Naive thymus-derived CD4-positive, alpha-beta T cell (primary cell): ENCODE measurements at regions not wholly inside any gene's neighbourhood (a gene's known extent, or its start where the extent isn't known, plus 50 kb on each side); places are given as distances from the start of the nearest gene placed in this dataset.

Source experiments
- ATAC-seq: fragments of 150-1000 bp; cut with Tn5 transposase; 2 replicates; pipeline ENCODE4 v1.10.0; 2021; ENCODE audit warnings: mild to moderate bottlenecking, moderate library complexity
- CTCF ChIA-PET: fragments of 350-600 bp; sonication (Branson Sonifier 250); formaldehyde crosslinking; loops from one replicate; lab custom pipeline; 2021; ENCODE audit warnings: antibody characterized with exemption; lab: Charles Lee
- POLR2A ChIA-PET: fragments of 350-600 bp; sonication (Branson Sonifier 250); formaldehyde crosslinking; loops from one replicate; lab custom pipeline; 2021; ENCODE audit warnings: antibody characterized with exemption, inconsistent platforms; lab: Charles Lee
- DNase-seq, 9 donors: peaks; one replicate each; pipeline versions ENCODE4 v3.0.0 to v3.0.0-alpha.2; 2020 to 2022; ENCODE audit warnings: mixed read lengths in 1 of 9
- H3K27ac ChIP-seq: one replicate; pipeline ENCODE4 v1.7.0; 2013; ENCODE audit warnings: mild to moderate bottlenecking, low read depth, low read length, moderate library complexity
- H3K27me3 ChIP-seq, 2 donors: one replicate each; pipeline ENCODE4 v1.7.0; 2013; ENCODE audit warnings: low read length in 2 of 2, mild to moderate bottlenecking in 2 of 2, moderate library complexity in 2 of 2; ENCODE audit not compliant: control insufficient read depth in 2 of 2, insufficient read depth in 2 of 2
- H3K36me3 ChIP-seq, 3 experiments: 1 replicate in 2 of 3; 2 replicates in 1 of 3; pipeline ENCODE4 v1.7.0; 2013; ENCODE audit warnings: low read length in 3 of 3, mild to moderate bottlenecking in 3 of 3, moderate library complexity in 1 of 3; ENCODE audit not compliant: insufficient read depth in 3 of 3, control insufficient read depth in 2 of 3
- H3K4me1 ChIP-seq, 2 donors: one replicate each; pipeline ENCODE4 v1.7.0; 2013; ENCODE audit warnings: low read length in 2 of 2, mild to moderate bottlenecking in 2 of 2, moderate library complexity in 1 of 2; ENCODE audit not compliant: control insufficient read depth in 2 of 2, insufficient read depth in 2 of 2
- H3K4me3 ChIP-seq: 2 replicates; pipeline ENCODE4 v1.7.0; 2013; ENCODE audit warnings: mild to moderate bottlenecking, low read length
- H3K9me3 ChIP-seq, 3 experiments: 1 replicate in 2 of 3; 2 replicates in 1 of 3; pipeline ENCODE4 v1.7.0; 2013; ENCODE audit warnings: low read length in 3 of 3; ENCODE audit not compliant: control insufficient read depth in 2 of 3
- H3K27ac Mint-ChIP-seq, 9 donors: one replicate each; pipeline ENCODE4 v1.8.0; 2020 to 2022; ENCODE audit warnings: mixed read lengths in 9 of 9, mild to moderate bottlenecking in 8 of 9, moderate library complexity in 5 of 9, inconsistent platforms in 2 of 9
- H3K27me3 Mint-ChIP-seq, 5 donors: one replicate each; pipeline ENCODE4 v1.8.0; 2021 to 2022; ENCODE audit warnings: mixed read lengths in 5 of 5, mild to moderate bottlenecking in 1 of 5
- H3K36me3 Mint-ChIP-seq, 5 donors: one replicate each; pipeline ENCODE4 v1.8.0; 2020 to 2022; ENCODE audit warnings: mixed read lengths in 5 of 5, mild to moderate bottlenecking in 3 of 5, inconsistent platforms in 1 of 5
- H3K4me1 Mint-ChIP-seq, 7 donors: one replicate each; pipeline ENCODE4 v1.8.0; 2020 to 2022; ENCODE audit warnings: mixed read lengths in 7 of 7, mild to moderate bottlenecking in 3 of 7, inconsistent platforms in 1 of 7
- H3K4me3 Mint-ChIP-seq, 10 donors: one replicate each; pipeline ENCODE4 v1.8.0; 2020 to 2022; ENCODE audit warnings: mild to moderate bottlenecking in 10 of 10, mixed read lengths in 10 of 10, moderate library complexity in 6 of 10, inconsistent platforms in 2 of 10
- H3K9me3 Mint-ChIP-seq, 11 donors: one replicate each; pipeline ENCODE4 v1.8.0; 2020 to 2022; ENCODE audit warnings: mixed read lengths in 11 of 11, mild to moderate bottlenecking in 4 of 11, inconsistent platforms in 1 of 11, moderate library complexity in 1 of 11
- intact Hi-C, 2 donors: fragments of 100-400 bp; cut with micrococcal nuclease; formaldehyde crosslinking; loops; one replicate each; pipeline ENCODE4 v1.15.1; 2023

- no peaks in the 10 kb centered on the region for H3K9me3 ChIP-seq
- intact Hi-C loops: no loop called here
- H3K4me3 ChIP-seq: no peak overlapping the region
- no peak overlapping the region for H3K27ac Mint-ChIP-seq
- ATAC-seq: no peak
- no peak overlapping the region for H3K4me3 Mint-ChIP-seq
- ChIA-PET CTCF (no interaction called here), POLR2A (no interaction called here)
- no peaks in the 10 kb centered on the region for H3K36me3 ChIP-seq
- peaks cover 0 to 6% (median 0%) of the 10 kb centered on the region in 11 donors for H3K9me3 Mint-ChIP-seq
- peaks cover 0 to 2% of the 10 kb centered on the region in 2 donors for H3K27me3 ChIP-seq
- H3K4me1 Mint-ChIP-seq: no peaks in the 10 kb centered on the region
- no peaks in the 10 kb centered on the region for H3K36me3 Mint-ChIP-seq
- no peak overlapping the region for H3K27ac ChIP-seq
- no peaks in the 10 kb centered on the region for H3K4me1 ChIP-seq
- DNase-seq: no peak
- peaks cover 0 to 24% (median 14%) of the 10 kb centered on the region in 5 donors for H3K27me3 Mint-ChIP-seq
Observed at GRCh38 chr11:116243991-116244390, 528.8 kb downstream of the BUD13 start.

- no peaks in the 10 kb centered on the region for H3K36me3 Mint-ChIP-seq
- H3K9me3 Mint-ChIP-seq: peaks cover 0 to 15% (median 3%) of the 10 kb centered on the region in 11 donors
- no peak overlapping the region for H3K4me3 Mint-ChIP-seq
- intact Hi-C loops: no loop called here
- CTCF ChIA-PET: no interaction called here
- H3K27me3 ChIP-seq: peaks cover 0 to 2% of the 10 kb centered on the region in 2 donors
- H3K27ac Mint-ChIP-seq: no peak overlapping the region
- POLR2A ChIA-PET: interaction anchor here (0.7 kb wide), 1 partner anchor 989 kb away, joined by 3 read pairs; no protein-coding TSS in a partner anchor
- no peaks in the 10 kb centered on the region for H3K4me1 Mint-ChIP-seq
- H3K4me1 ChIP-seq: no peaks in the 10 kb centered on the region
- no peak for ATAC-seq
- H3K27ac ChIP-seq: no peak overlapping the region
- no peaks in the 10 kb centered on the region for H3K9me3 ChIP-seq
- no peaks in the 10 kb centered on the region for H3K36me3 ChIP-seq
- H3K4me3 ChIP-seq: no peak overlapping the region
- peaks cover 0 to 29% (median 9%) of the 10 kb centered on the region in 5 donors for H3K27me3 Mint-ChIP-seq
- no peak for DNase-seq
Observed at GRCh38 chr11:116242006-116242405, 530.8 kb downstream of the BUD13 start.

- ChIA-PET POLR2A (no interaction called here), CTCF (interaction anchor here (0.9 kb wide), 1 partner anchor 18 kb away, joined by 3 read pairs; no protein-coding TSS in a partner anchor)
- intact Hi-C loops: no loop called here
- no peaks in the 10 kb centered on the region for H3K4me1 Mint-ChIP-seq
- H3K9me3 Mint-ChIP-seq: peaks cover 0 to 18% (median 3%) of the 10 kb centered on the region in 11 donors
- no peak overlapping the region for H3K27ac Mint-ChIP-seq
- DNase-seq: no peak
- H3K27me3 Mint-ChIP-seq: peaks cover 0 to 34% (median 8%) of the 10 kb centered on the region in 5 donors
- H3K4me3 Mint-ChIP-seq: no peak overlapping the region
- no peaks in the 10 kb centered on the region for H3K36me3 Mint-ChIP-seq
- H3K4me3 ChIP-seq: no peak overlapping the region
- no peaks in the 10 kb centered on the region for H3K36me3 ChIP-seq
- H3K9me3 ChIP-seq: no peaks in the 10 kb centered on the region
- peaks cover 0 to 2% of the 10 kb centered on the region in 2 donors for H3K27me3 ChIP-seq
- H3K4me1 ChIP-seq: no peaks in the 10 kb centered on the region
- no peak for ATAC-seq
- no peak overlapping the region for H3K27ac ChIP-seq
Observed at GRCh38 chr11:116240710-116241109, 532.1 kb downstream of the BUD13 start.

GRCh38 chr11:116239247-116239646, 533.5 kb downstream of the BUD13 start:
- H3K27me3 ChIP-seq: peaks cover 0 to 2% of the 10 kb centered on the region in 2 donors
- H3K27ac ChIP-seq: no peak overlapping the region
- DNase-seq (no peak), ATAC-seq (no peak)
- CTCF ChIA-PET: no interaction called here
- H3K27me3 Mint-ChIP-seq: peaks cover 0 to 32% (median 5%) of the 10 kb centered on the region in 5 donors
- H3K9me3 Mint-ChIP-seq: peaks cover 0 to 18% (median 3%) of the 10 kb centered on the region in 11 donors
- no peaks in the 10 kb centered on the region for H3K4me1 ChIP-seq
- POLR2A ChIA-PET: no interaction called here
- H3K27ac Mint-ChIP-seq: no peak overlapping the region
- H3K4me1 Mint-ChIP-seq: no peaks in the 10 kb centered on the region
- intact Hi-C loops: no loop called here
- no peaks in the 10 kb centered on the region for H3K36me3 ChIP-seq
- no peak overlapping the region for H3K4me3 Mint-ChIP-seq
- no peaks in the 10 kb centered on the region for H3K9me3 ChIP-seq
- H3K4me3 ChIP-seq: no peak overlapping the region
- no peaks in the 10 kb centered on the region for H3K36me3 Mint-ChIP-seq

GRCh38 chr11:116234989-116235568, 537.7 kb downstream of the BUD13 start:
- no peak overlapping the region for H3K27ac ChIP-seq
- no peak for DNase-seq
- Mint-ChIP-seq H3K27ac (no peak overlapping the region), H3K4me3 (no peak overlapping the region), H3K9me3 (peaks cover 0 to 18% (median 0%) of the 10 kb centered on the region in 11 donors), H3K27me3 (peaks cover 0 to 42% (median 10%) of the 10 kb centered on the region in 5 donors), H3K36me3 (no peaks in the 10 kb centered on the region), H3K4me1 (no peaks in the 10 kb centered on the region)
- H3K9me3 ChIP-seq: no peaks in the 10 kb centered on the region
- no peaks in the 10 kb centered on the region for H3K27me3 ChIP-seq
- intact Hi-C loops: no loop called here
- ATAC-seq: no peak
- H3K4me3 ChIP-seq: no peak overlapping the region
- ChIA-PET CTCF (no interaction called here), POLR2A (no interaction called here)
- H3K4me1 ChIP-seq: no peaks in the 10 kb centered on the region
- H3K36me3 ChIP-seq: no peaks in the 10 kb centered on the region

GRCh38 chr11:116233561-116233960, 539.2 kb downstream of the BUD13 start:
- intact Hi-C loops: no loop called here
- Mint-ChIP-seq H3K36me3 (no peaks in the 10 kb centered on the region), H3K4me3 (no peak overlapping the region), H3K27me3 (peaks cover 0 to 49% (median 15%) of the 10 kb centered on the region in 5 donors), H3K4me1 (no peaks in the 10 kb centered on the region), H3K9me3 (peaks cover 0 to 13% (median 0%) of the 10 kb centered on the region in 11 donors), H3K27ac (no peak overlapping the region)
- ATAC-seq (no peak), DNase-seq (no peak)
- H3K27me3 ChIP-seq: no peaks in the 10 kb centered on the region
- no peak overlapping the region for H3K4me3 ChIP-seq
- H3K36me3 ChIP-seq: no peaks in the 10 kb centered on the region
- CTCF ChIA-PET: no interaction called here
- no peaks in the 10 kb centered on the region for H3K9me3 ChIP-seq
- H3K27ac ChIP-seq: no peak overlapping the region
- POLR2A ChIA-PET: no interaction called here
- H3K4me1 ChIP-seq: no peaks in the 10 kb centered on the region

GRCh38 chr11:116232364-116232828, 540.4 kb downstream of the BUD13 start:
- Histone ChIP-seq H3K4me3 (no peak overlapping the region), H3K4me1 (no peaks in the 10 kb centered on the region), H3K36me3 (no peaks in the 10 kb centered on the region), H3K9me3 (no peaks in the 10 kb centered on the region), H3K27ac (no peak overlapping the region), H3K27me3 (no peaks in the 10 kb centered on the region)
- Mint-ChIP-seq H3K4me3 (no peak overlapping the region), H3K27ac (no peak overlapping the region), H3K9me3 (peaks cover 0 to 7% (median 0%) of the 10 kb centered on the region in 11 donors), H3K4me1 (no peaks in the 10 kb centered on the region), H3K36me3 (no peaks in the 10 kb centered on the region), H3K27me3 (peaks cover 0 to 46% (median 22%) of the 10 kb centered on the region in 5 donors)
- ChIA-PET POLR2A (no interaction called here), CTCF (no interaction called here)
- intact Hi-C loops: no loop called here
- ATAC-seq: no peak
- DNase-seq: no peak
